HG02885 (cell line): ENCODE measurements at regions not wholly inside any gene's neighbourhood (a gene's known extent, or its start where the extent isn't known, plus 50 kb on each side); places are given as distances from the start of the nearest gene placed in this dataset.
"Not testable (repeated sequence)": the region's sequence is repeated elsewhere in the genome, so short reads cannot be mapped to it uniquely, and the experiment has no call there.

Experiments used
- ATAC-seq: cut with Tn5 transposase; IDR thresholded peaks from one replicate; pipeline ENCODE4 v1.9.1; 2021; ENCODE audit warnings: mild to moderate bottlenecking; ENCODE audit not compliant: unreplicated experiment, poor library complexity

- no peak for ATAC-seq
Measured at GRCh38 chr6:6927521-6928361, 180.0 kb upstream of the RREB1 start.

DNA sequence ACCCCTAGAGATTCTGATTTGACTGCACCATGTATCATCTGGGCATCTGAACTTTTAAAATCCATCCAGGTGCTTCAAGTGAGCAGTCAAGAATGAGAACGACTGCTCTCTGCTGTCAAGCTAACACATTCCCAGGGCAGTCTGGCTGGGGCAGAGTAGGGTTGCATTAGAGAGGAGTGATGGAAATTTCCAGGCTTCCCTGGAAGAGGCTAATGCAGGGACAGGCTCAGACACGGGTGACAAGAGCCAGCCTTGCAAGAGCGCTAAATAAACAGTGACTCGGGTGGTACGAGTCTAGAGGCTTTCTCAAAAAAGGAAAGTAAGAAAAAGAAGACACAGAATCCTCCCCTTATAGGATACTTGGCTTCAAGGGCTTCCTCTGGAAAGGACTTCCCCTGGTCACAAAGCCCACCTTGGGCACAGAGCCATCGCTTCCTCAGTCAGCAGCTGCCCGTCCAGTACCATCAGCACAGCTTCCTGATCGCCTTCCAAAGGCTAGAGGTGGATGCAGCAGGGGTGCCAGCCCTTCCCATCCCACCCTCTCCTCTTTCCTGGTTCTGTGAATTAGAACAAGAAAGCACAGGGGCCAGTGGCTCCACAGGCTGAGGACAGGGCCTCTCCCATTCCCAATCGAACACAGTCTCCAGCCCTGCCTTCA is 177.4 kb upstream of the RREB1 start:
- ATAC-seq, result no peak

DNA sequence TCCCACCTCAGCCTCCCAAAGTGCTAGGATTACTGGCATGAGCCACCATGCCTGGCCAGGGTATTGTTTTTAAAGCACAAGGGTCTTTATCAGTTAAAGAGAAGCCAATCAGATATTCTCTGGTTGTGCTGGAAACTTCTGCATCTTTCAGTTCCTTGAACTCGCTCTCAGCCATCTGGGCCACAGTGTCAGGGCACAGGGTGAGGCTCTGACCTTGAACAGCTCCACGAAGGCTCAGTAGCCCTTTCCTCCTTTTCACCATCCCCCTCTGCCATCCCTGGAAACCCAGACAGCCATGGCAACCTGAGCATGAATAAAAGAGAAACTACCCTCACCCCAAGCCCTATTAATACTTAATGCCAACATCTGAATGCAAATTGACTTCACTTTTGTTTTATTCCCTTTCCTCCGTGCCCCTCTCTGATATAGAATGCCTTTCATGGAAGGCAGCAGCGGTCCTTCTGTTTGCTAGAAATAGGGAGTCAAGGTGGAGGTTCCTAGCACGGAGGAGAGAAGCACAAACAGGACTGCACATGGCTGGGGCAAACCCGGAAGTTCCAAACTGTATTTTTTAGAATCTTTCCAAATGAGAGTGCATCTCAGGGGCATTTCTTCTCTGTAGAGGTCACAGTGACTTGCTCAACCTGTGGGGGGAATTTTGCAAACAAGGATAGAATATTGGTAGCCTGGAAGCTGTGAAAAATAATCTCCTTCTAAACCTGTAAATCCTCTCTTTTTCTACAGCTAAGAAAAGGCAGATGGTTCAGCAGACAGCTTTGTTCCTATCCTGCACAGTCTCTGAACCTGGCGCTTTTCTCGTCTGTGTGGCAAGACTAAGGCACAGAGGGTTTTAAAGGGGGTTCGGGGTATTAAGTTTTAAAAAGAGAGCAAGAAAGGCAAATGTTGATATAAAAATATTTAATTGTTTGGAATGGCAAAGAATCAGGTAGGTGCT is 176.4 kb upstream of the RREB1 start:
- ATAC-seq, result peak; percentile 54

DNA sequence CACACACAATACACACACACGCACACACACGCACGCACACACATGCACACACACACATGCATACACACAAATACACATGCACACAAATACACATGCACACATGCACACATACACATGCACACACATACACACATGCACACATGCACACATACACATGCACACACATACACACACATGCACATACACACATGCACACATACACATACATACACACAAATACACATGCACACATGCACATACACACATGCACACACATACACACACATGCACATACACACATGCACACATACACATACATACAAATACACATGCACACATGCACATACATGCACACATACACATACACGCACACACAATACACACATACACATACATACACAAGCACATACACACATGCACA is 175.4 kb upstream of the RREB1 start:
- ATAC-seq, result no peak

- ATAC-seq, result no peak
Measured at GRCh38 chr6:6932968-6933367, 174.8 kb upstream of the RREB1 start.

GRCh38 chr6:6940031-6941025 is 167.4 kb upstream of the RREB1 start:
- no peak for ATAC-seq

DNA sequence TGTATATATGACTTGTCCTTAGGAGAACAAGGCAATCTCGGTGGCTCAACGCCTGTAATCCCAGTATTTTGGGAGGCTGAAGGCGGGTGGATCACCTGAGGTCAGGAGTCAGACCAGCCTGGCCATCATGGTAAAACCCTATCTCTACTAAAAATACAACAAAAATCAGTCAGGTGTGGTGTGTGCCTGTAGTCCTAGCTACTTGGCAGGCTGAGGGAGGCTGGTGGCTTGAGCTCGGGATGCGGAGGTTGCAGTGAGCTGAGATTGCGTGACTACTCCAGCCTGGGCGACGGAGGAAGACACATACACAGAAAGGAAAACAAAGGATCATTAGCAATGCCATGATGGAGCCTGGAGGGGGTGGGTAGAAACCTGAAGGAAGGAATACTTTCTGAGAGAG is 166.6 kb upstream of the RREB1 start:
- ATAC-seq, result no peak

DNA sequence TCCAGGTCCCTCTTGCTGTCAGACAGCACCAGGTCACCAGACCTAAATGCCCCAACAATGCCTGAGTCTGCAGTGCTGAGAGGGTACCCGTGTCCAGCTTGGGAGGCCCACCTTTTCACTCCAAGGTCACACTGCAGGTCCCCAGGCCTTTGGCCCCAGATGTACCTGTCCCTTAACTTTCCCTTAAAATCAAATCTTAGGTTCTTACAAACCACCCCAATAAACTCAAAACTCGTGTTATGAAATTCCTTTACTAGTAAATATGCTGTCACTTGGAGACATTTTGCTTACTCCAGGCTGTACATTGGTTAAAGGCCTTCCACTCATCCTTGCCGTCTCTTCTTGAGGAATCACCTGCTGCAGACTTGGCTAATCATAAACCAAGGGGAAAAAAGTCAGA is 165.7 kb upstream of the RREB1 start:
- no peak for ATAC-seq

GRCh38 chr6:6942831-6943230 is 164.9 kb upstream of the RREB1 start:
- peak; percentile 93 for ATAC-seq

DNA sequence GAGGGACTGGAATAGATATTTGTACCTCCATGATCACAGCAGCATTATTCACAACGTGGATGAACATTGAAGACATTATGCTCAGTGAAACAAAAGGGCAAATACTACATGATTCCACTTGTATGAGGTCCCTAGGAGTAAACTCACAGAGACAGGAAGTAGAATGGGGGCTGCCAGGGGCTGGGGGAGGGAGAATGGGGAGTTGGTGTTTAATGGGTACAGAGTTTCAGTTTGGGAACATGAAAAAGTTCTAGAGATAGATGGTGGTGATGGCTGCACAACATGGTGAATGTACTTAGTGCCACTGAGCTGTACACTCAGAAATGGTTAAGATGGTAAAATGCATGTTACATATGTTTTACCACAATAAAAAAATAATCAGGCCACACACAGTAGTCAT is 164.3 kb upstream of the RREB1 start:
- ATAC-seq, result no peak

GRCh38 chr6:6946206-6947155 is 161.3 kb upstream of the RREB1 start:
- ATAC-seq, result no peak

DNA sequence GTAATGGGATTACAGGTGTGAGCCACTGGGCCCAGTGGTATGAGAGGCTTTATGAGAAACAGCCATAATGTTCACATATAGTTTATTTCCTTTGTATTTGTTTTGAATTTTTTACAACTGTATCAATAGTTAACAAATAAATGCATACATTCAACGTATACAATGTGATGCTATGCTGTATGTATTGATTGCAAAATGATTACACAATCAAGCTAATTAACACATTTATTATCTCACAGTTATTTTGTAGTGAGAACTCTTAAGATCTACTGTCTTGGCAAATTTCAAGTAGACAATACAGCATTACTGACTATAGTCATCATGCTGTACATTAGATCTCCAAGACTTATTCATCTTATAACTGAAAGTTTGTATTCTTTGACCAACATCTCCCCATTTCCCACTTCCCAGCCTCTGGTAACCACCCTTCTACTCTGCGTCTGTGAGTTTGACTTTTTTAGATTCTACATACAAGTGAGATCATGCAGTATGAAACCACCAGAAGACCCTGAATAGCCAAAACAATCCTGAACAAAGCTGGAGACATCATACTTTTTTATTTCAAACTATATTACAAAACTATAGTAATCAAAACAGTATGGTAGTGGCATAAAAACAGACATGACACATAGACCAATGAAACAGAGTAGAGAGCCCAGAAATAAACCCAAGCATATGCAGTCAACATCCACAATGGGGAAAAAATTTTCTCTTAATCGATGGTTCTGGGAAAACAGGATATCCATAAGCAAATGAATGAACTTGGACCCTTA is 157.2 kb upstream of the RREB1 start:
- ATAC-seq, result no peak

DNA sequence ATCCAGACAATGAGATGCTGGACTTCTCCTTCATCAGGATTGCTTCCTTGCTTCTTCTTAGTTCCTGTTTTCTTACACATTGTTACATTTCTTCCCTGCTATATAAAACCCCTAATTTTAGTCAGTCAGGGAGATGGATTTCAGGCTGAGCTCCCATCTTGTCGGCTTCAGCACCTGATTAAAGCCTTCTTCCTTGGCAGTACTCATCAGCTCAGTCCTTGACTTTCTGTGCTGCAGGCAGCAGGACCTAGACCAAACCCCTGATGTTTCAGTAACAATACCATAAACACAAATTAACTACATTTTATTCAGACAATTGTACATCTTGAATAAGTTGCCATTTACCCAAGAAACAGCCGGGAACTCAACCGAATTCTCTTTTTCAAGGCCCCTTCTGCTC is 156.4 kb upstream of the RREB1 start:
- ATAC-seq, result no peak

DNA sequence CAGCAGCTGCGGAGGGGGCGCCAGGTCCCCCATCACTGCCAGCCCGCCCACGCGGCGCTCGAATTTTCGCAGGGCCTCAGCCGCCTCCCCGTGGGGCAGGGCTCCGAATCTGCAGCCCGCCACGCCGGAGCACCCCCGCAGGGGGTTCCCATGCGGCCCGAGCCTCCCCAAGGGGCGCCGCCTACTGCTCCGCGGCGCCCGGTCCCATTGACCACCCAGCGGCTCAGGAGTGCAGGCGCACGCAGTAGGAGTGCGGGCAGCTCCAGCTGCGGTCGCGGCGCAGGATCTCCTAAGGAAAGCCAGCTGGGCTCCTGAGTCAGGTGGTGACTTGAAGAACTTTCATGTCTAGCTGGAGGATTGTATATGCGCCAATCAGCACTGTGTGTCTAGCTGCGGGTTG is 155.3 kb upstream of the RREB1 start:
- no peak for ATAC-seq

DNA sequence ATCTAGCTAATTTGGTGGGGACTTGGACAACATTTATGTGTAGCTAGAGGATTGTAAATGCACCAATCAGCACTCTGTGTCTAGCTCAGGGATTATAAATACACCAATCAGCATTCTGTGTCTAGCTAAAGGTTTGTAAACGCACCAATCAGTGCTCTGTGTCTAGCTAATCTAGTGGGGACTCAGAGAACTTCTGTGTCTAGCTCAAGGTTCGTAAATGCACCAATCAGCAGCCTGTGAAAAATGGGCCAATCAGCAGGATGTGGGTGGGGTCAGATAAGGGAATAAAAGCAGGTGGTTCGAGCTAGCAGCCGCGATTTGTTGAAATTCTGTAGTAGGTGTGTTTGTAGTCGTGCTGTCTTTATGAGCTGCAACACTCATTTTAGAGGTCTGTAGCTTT is 154.8 kb upstream of the RREB1 start:
- ATAC-seq, result not testable (repeated sequence)

DNA sequence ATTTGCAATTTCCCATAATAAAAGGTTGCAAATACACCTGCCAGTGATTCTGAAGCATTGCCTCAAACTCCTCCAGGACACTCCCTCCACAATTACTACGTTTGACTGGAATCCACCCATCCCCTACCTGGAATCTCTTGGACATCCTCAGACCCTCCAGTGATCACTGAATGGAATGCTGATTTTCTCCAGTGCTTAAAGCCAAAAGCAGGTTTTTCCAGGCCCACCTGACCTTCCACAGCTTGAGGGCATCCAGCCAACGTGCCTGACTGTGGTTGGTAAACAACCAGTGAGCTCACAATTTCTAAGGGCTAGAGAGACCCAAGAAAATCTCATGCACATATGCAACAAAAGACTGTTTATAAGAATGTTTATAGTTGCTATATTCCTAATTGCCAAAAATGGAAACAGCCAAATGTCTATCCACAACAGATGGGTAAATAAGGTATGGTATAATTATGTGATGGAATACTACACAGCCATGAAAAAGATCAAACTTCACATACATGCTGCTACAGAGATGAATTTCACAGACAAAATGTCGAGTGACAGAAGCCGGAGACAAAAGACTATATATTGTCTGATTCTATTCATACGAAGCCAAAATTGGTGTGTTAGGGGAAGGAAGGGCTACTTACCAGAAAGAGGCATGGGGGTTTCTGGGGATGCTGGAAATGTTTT is 147.1 kb upstream of the RREB1 start:
- ATAC-seq, result no peak

- ATAC-seq, result no peak
Measured at GRCh38 chr6:6962086-6962485, 145.7 kb upstream of the RREB1 start.
